ENCODE measurements at regions not wholly inside any gene's neighbourhood (a gene's known extent, or its start where the extent isn't known, plus 50 kb on each side); places are given as distances from the start of the nearest gene placed in this dataset.

DNA sequence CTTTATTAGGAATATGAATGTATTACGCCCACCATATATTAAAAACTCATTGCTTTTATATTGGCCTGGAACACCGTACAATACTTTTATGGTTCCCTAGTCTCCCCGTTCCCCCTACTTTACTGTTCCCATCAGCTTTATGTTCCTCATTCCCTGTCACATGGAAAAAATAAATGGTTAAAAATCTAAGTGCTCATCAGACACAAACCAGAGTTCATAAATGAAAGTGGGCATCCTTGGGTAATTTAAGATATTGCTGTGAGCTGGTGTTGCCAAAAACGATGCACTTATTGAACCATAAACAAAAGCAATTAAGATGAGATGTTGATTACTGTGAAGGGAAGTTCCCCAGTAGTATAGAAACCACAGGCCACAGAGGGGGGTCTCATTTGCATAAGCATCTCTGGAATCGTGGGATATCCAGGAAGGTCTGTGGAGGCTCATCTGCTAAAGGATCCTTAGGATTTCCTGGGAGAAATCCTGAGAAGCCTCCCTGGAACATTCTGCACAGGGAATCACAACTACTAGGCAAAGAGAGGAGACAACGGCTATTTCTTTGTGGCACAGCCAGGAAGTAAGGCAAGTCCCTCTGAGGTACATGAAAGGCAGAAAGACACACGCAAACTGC, 591.4 kb upstream of the CDH11 start:
- in situ Hi-C loops (cut with HindIII; ENCODE audit: low sequenced_read_pairs) = no loop called here
- DNase-seq (ENCODE audit: low read depth) = no peak
- TF ChIP-seq, protein P1, sequence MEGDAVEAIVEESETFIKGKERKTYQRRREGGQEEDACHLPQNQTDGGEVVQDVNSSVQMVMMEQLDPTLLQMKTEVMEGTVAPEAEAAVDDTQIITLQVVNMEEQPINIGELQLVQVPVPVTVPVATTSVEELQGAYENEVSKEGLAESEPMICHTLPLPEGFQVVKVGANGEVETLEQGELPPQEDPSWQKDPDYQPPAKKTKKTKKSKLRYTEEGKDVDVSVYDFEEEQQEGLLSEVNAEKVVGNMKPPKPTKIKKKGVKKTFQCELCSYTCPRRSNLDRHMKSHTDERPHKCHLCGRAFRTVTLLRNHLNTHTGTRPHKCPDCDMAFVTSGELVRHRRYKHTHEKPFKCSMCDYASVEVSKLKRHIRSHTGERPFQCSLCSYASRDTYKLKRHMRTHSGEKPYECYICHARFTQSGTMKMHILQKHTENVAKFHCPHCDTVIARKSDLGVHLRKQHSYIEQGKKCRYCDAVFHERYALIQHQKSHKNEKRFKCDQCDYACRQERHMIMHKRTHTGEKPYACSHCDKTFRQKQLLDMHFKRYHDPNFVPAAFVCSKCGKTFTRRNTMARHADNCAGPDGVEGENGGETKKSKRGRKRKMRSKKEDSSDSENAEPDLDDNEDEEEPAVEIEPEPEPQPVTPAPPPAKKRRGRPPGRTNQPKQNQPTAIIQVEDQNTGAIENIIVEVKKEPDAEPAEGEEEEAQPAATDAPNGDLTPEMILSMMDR (IDR thresholded peaks at IDR 0.05; ENCODE audit: low read depth, low read length, missing control alignments) = no peak
- H3K4me3 ChIP-seq (ENCODE audit: low read depth, low read length) = no peak overlapping the region

DNA sequence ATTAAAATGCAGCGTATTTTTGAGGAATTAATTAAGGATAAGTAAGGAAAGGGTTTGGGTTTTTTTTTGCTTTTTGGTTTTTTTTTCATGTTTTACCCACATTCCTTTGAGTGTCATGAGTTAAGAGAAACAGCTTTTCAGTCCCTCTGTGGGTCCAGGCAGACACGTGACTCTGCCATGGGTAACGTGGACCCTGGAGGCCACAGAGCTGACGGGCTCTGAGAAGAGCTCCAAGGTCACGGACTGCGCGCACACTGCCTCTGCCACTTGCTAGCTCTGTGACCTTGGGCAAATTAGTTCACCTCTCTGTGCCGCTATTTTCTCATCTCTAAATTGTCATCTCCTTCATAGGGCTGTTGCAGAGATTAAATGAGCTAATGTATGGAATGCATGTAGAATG, 588.2 kb upstream of the CDH11 start:
- H3K4me3 ChIP-seq (ENCODE audit: low read depth, low read length) = no peak overlapping the region
- TF ChIP-seq, protein P1 (IDR thresholded peaks at IDR 0.05; ENCODE audit: low read depth, low read length, missing control alignments) = no peak
- DNase-seq (ENCODE audit: low read depth) = no peak
- in situ Hi-C loops (cut with HindIII; ENCODE audit: low sequenced_read_pairs) = no loop called here

DNA sequence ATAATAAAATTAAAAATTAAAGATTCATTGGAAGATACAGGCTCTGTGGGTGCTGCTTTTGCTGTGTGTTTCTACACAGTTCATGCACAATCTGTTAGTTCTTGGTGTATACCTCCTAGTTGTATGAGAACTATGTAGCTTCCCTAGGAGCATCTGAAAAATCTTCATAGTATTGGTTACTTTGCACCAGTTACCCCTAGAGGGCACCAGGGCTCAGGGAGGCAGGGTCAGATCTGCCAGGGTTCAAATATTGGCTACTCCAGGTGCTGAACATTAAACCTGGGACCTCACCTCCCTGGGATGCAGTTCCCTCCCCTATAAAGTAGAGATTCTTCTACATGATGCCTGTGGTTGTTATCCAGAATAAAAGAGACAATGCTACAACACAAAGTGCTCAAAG, 583.0 kb upstream of the CDH11 start:
- H3K4me3 ChIP-seq (ENCODE audit: low read depth, low read length) = no peak overlapping the region
- DNase-seq (ENCODE audit: low read depth) = no peak
- TF ChIP-seq, protein P1 (IDR thresholded peaks at IDR 0.05; ENCODE audit: low read depth, low read length, missing control alignments) = peak; percentile 34
- in situ Hi-C loops (cut with HindIII; ENCODE audit: low sequenced_read_pairs) = no loop called here

DNA sequence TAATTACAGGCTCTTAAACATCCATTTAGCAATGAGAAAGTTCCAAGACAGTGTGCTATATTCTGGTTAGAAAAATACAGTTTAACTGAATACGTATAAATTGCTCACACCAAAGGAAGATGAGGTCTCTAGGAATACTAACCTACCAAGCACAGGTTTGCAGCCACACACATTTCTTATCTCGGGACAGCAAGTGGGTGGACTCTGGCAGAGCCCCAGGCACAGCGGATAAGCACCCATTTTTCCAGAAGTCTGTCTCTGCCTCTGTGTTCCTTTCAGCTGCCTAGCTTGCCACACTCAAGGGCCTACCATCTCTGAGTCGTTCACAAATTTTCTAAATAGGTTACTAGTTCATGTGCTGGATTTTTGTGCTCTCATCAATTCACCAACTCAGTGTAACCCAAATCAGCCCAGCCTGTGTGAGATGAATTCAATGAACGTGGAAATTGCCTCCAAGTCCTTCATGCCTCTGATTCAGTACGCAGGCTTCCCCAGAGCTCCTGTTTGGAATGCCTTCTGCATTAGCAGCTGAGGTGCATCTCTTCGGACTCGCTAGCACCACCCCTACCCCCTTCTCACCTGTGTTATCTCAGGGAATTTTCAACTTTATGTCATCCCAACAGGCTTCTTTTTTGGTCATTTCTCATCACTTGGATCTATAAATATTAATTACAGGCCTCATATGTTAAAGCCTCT, 581.0 kb upstream of the CDH11 start:
- in situ Hi-C loops (cut with HindIII; ENCODE audit: low sequenced_read_pairs) = no loop called here
- no peak overlapping the region for H3K4me3 ChIP-seq (ENCODE audit: low read depth, low read length)
- TF ChIP-seq, protein P1 (IDR thresholded peaks at IDR 0.05; ENCODE audit: low read depth, low read length, missing control alignments) = no peak
- DNase-seq (ENCODE audit: low read depth) = no peak

DNA sequence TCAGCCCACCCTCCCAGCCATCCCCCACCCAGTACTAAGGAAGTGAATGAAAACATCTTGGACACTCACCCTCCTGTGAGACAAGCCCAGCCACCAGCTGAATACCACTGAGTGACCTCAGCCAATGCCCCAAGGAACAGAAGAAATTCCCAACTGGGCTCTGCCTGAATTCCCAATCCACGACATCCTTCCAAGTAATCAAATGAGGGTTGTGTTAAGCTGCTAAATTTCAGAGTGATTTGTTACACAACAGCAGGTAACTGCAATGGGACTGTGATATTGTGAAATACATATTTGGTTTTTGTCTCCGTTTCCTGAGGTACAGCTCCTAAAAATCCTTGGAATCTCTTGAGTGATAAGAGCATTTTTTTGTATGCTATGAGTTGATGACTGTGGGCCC, 578.7 kb upstream of the CDH11 start:
- TF ChIP-seq, protein P1 (IDR thresholded peaks at IDR 0.05; ENCODE audit: low read depth, low read length, missing control alignments) = no peak
- DNase-seq (ENCODE audit: low read depth) = no peak
- in situ Hi-C loops (cut with HindIII; ENCODE audit: low sequenced_read_pairs) = no loop called here
- no peak overlapping the region for H3K4me3 ChIP-seq (ENCODE audit: low read depth, low read length)

DNA sequence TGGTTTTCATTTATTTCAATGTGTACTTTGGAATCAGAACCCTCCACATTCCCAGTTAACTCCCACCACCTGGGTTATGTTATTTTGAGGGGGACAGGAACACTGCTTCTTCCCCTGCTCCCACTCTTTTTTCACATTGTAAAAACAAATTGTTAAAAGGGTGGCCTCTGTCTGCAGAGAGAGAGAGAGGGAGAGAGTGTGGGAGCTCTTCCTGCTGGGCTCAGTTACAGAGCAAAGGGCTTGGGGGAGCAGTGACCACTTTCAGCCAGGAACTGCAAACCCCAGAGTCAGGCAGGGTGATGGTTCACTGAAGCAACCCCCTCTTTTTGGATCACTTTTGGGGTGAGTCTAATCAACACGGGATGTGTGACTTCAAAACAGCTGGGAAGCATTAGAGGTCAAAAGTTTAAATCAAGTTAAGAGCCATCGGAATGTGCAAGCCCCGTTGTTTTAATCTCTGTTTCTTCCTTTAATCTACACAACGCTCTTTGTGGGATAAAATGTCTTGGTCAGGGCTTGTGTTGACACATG, 577.0 kb upstream of the CDH11 start:
- H3K4me3 ChIP-seq (ENCODE audit: low read depth, low read length) = no peak overlapping the region
- in situ Hi-C loops (cut with HindIII; ENCODE audit: low sequenced_read_pairs) = no loop called here
- no peak for DNase-seq (ENCODE audit: low read depth)
- TF ChIP-seq, protein P1 (IDR thresholded peaks at IDR 0.05; ENCODE audit: low read depth, low read length, missing control alignments) = no peak

All from astrocyte of the cerebellum (primary cell).